ENCODE measurements at regions not wholly inside any gene's neighbourhood (a gene's known extent, or its start where the extent isn't known, plus 50 kb on each side); places are given as distances from the start of the nearest gene placed in this dataset.

DNA sequence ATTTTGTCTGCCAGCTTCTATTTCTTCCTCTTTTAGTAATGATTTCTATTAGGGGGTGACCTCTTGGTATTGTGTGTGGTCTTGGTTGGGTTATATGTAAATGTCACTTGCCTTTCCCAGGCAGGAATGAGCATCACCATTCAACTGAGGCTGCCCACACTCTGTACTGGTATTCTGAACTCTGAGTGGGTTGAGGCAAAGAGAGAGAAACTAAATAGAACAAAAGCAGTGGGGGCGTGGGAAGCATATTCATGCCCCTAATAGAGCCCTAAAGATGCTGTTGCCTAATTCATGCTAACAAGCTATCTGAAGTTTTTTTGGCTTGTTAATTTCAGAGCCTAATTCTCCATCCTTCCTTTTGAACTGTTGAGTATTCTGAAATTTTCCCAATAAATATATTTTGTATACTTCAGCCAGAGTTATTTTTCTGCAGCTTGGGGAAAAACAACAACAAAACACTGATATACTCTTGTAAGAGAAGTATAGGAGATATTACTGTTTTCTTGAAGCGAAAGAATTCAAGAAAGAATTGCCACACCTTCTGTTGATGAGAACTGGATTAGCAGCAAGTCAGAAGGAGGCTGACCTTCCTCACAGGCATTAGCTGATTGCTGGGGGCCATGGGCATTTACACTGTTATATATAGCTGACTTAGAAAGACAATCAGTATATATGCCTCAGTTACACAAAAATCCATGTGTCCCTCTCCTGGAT is 315.8 kb upstream of the KLF12 start:
- H3K4me2 ChIP-seq (ENCODE audit: low read length), result no peak overlapping the region
- H3K4me3 ChIP-seq (ENCODE audit: low read length), result no peak overlapping the region
- DNase-seq, result no peak

GRCh38 chr13:74444864-74445479 is 310.8 kb upstream of the KLF12 start:
- Histone ChIP-seq H3K56ac (ENCODE audit: low read length) (no peak overlapping the region), H3K18ac (ENCODE audit: low read length) (no peak overlapping the region), H2AK5ac (ENCODE audit: low read length) (no peak overlapping the region), H3K4ac (ENCODE audit: low read depth, low read length) (no peak overlapping the region), H3K9ac (ENCODE audit: low read length) (no peak overlapping the region), H3K4me2 (ENCODE audit: low read length) (no peak overlapping the region), H3K36me3 (ENCODE audit: control insufficient read depth, insufficient read depth, low read length) (no peaks in the 10 kb centered on the region), H4K8ac (ENCODE audit: low read depth, low read length) (no peak overlapping the region), H4K5ac (ENCODE audit: low read length) (no peak overlapping the region), H3K23ac (ENCODE audit: low read length) (no peak overlapping the region), H3K4me3 (ENCODE audit: low read length) (no peak overlapping the region), H3K79me1 (ENCODE audit: low read length) (no peaks in the 10 kb centered on the region), H3K79me2 (ENCODE audit: control insufficient read depth, insufficient read depth, low read length) (no peaks in the 10 kb centered on the region), H3K27me3 (ENCODE audit: insufficient read depth, low read length, poor library complexity) (no peaks in the 10 kb centered on the region), H2BK120ac (ENCODE audit: low read depth, low read length) (no peak overlapping the region), H3K4me1 (ENCODE audit: control insufficient read depth, low read depth, low read length) (no peaks in the 10 kb centered on the region), H2BK5ac (ENCODE audit: low read length) (no peak overlapping the region), H2BK15ac (replicated peaks; ENCODE audit: low read depth) (no peak overlapping the region), H3K27ac (ENCODE audit: low read depth, low read length) (no peak overlapping the region)
- no CpG with 5 or more reads among the region's 1 CpG for WGBS (ENCODE audit: extremely low coverage, insufficient coverage, low lambda C conversion rate)
- DNase-seq, result no peak

More for the DNA sequence above, 315.8 kb upstream of the KLF12 start:
- WGBS (ENCODE audit: extremely low coverage, insufficient coverage, low lambda C conversion rate), result no CpG with 5 or more reads among the region's 2 CpGs
- Histone ChIP-seq H4K8ac (ENCODE audit: low read depth, low read length) (no peak overlapping the region), H3K9ac (ENCODE audit: low read length) (no peak overlapping the region), H3K18ac (ENCODE audit: low read length) (no peak overlapping the region), H3K4ac (ENCODE audit: low read depth, low read length) (no peak overlapping the region), H2BK15ac (replicated peaks; ENCODE audit: low read depth) (no peak overlapping the region), H3K36me3 (ENCODE audit: control insufficient read depth, insufficient read depth, low read length) (no peaks in the 10 kb centered on the region), H3K4me1 (ENCODE audit: control insufficient read depth, low read depth, low read length) (no peaks in the 10 kb centered on the region), H3K27ac (ENCODE audit: low read depth, low read length) (no peak overlapping the region), H2BK5ac (ENCODE audit: low read length) (no peak overlapping the region), H3K27me3 (ENCODE audit: insufficient read depth, low read length, poor library complexity) (no peaks in the 10 kb centered on the region), H3K23ac (ENCODE audit: low read length) (no peak overlapping the region), H3K56ac (ENCODE audit: low read length) (no peak overlapping the region), H3K79me1 (ENCODE audit: low read length) (no peaks in the 10 kb centered on the region), H2AK5ac (ENCODE audit: low read length) (no peak overlapping the region), H2BK120ac (ENCODE audit: low read depth, low read length) (no peak overlapping the region), H3K79me2 (ENCODE audit: control insufficient read depth, insufficient read depth, low read length) (no peaks in the 10 kb centered on the region), H4K5ac (ENCODE audit: low read length) (no peak overlapping the region)

GRCh38 chr13:74444161-74444571 is 310.0 kb upstream of the KLF12 start:
- H3K56ac ChIP-seq (ENCODE audit: low read length), result no peak overlapping the region
- no peak overlapping the region for H3K18ac ChIP-seq (ENCODE audit: low read length)
- H4K5ac ChIP-seq (ENCODE audit: low read length), result no peak overlapping the region
- H3K4ac ChIP-seq (ENCODE audit: low read depth, low read length), result no peak overlapping the region
- no peaks in the 10 kb centered on the region for H3K79me2 ChIP-seq (ENCODE audit: control insufficient read depth, insufficient read depth, low read length)
- H2BK5ac ChIP-seq (ENCODE audit: low read length), result no peak overlapping the region
- no peak overlapping the region for H3K9ac ChIP-seq (ENCODE audit: low read length)
- WGBS (ENCODE audit: extremely low coverage, insufficient coverage, low lambda C conversion rate), result no CpG with 5 or more reads among the region's 6 CpGs
- H3K27me3 ChIP-seq (ENCODE audit: insufficient read depth, low read length, poor library complexity), result no peaks in the 10 kb centered on the region
- no peak for DNase-seq
- H3K23ac ChIP-seq (ENCODE audit: low read length), result no peak overlapping the region
- H3K4me1 ChIP-seq (ENCODE audit: control insufficient read depth, low read depth, low read length), result no peaks in the 10 kb centered on the region
- no peak overlapping the region for H2BK120ac ChIP-seq (ENCODE audit: low read depth, low read length)
- no peak overlapping the region for H3K27ac ChIP-seq (ENCODE audit: low read depth, low read length)
- H2AK5ac ChIP-seq (ENCODE audit: low read length), result no peak overlapping the region
- H3K4me3 ChIP-seq (ENCODE audit: low read length), result no peak overlapping the region
- H3K36me3 ChIP-seq (ENCODE audit: control insufficient read depth, insufficient read depth, low read length), result no peaks in the 10 kb centered on the region
- no peak overlapping the region for H2BK15ac ChIP-seq (replicated peaks; ENCODE audit: low read depth)
- no peak overlapping the region for H3K4me2 ChIP-seq (ENCODE audit: low read length)
- H3K79me1 ChIP-seq (ENCODE audit: low read length), result no peaks in the 10 kb centered on the region
- H4K8ac ChIP-seq (ENCODE audit: low read depth, low read length), result no peak overlapping the region

DNA sequence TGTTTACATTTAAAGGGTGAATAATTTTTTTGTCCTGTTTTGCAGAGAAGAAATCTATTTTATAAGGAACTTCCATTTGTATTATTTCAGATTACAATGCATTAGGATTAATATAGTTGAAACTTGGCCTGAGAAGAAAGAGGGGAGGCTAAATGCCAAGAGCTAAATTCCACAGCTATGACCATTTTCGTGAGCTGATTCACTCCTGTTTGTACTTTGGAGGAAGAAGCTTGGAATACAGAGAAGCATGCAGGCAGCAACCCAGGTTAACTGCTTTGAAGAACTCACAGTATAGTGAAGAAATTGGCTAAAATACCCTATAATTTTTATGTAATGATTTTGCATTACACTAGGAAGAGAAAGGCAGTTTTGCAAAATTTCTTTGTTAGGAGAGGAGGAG is 309.4 kb upstream of the KLF12 start:
- no peak overlapping the region for H3K4me3 ChIP-seq (ENCODE audit: low read length)
- DNase-seq, result peak; percentile 33
- H3K27me3 ChIP-seq (ENCODE audit: insufficient read depth, low read length, poor library complexity), result no peaks in the 10 kb centered on the region
- no peak overlapping the region for H2AK5ac ChIP-seq (ENCODE audit: low read length)
- H2BK120ac ChIP-seq (ENCODE audit: low read depth, low read length), result no peak overlapping the region
- H3K79me1 ChIP-seq (ENCODE audit: low read length), result no peaks in the 10 kb centered on the region
- no peak overlapping the region for H3K4ac ChIP-seq (ENCODE audit: low read depth, low read length)
- H3K79me2 ChIP-seq (ENCODE audit: control insufficient read depth, insufficient read depth, low read length), result no peaks in the 10 kb centered on the region
- H4K8ac ChIP-seq (ENCODE audit: low read depth, low read length), result no peak overlapping the region
- WGBS (ENCODE audit: extremely low coverage, insufficient coverage, low lambda C conversion rate), result no CpG with 5 or more reads among the region's 1 CpG
- no peak overlapping the region for H2BK5ac ChIP-seq (ENCODE audit: low read length)
- H3K9ac ChIP-seq (ENCODE audit: low read length), result no peak overlapping the region
- H4K5ac ChIP-seq (ENCODE audit: low read length), result no peak overlapping the region
- no peak overlapping the region for H2BK15ac ChIP-seq (replicated peaks; ENCODE audit: low read depth)
- no peak overlapping the region for H3K23ac ChIP-seq (ENCODE audit: low read length)
- no peak overlapping the region for H3K27ac ChIP-seq (ENCODE audit: low read depth, low read length)
- no peaks in the 10 kb centered on the region for H3K4me1 ChIP-seq (ENCODE audit: control insufficient read depth, low read depth, low read length)
- no peaks in the 10 kb centered on the region for H3K36me3 ChIP-seq (ENCODE audit: control insufficient read depth, insufficient read depth, low read length)
- H3K4me2 ChIP-seq (ENCODE audit: low read length), result no peak overlapping the region
- H3K18ac ChIP-seq (ENCODE audit: low read length), result no peak overlapping the region
- H3K56ac ChIP-seq (ENCODE audit: low read length), result no peak overlapping the region

GRCh38 chr13:74442751-74443150 is 308.5 kb upstream of the KLF12 start:
- Histone ChIP-seq H3K23ac (ENCODE audit: low read length) (no peak overlapping the region), H3K36me3 (ENCODE audit: control insufficient read depth, insufficient read depth, low read length) (no peaks in the 10 kb centered on the region), H3K27ac (ENCODE audit: low read depth, low read length) (no peak overlapping the region), H3K18ac (ENCODE audit: low read length) (no peak overlapping the region), H3K79me1 (ENCODE audit: low read length) (no peaks in the 10 kb centered on the region), H2BK5ac (ENCODE audit: low read length) (no peak overlapping the region), H3K4me3 (ENCODE audit: low read length) (no peak overlapping the region), H3K56ac (ENCODE audit: low read length) (no peak overlapping the region), H3K4ac (ENCODE audit: low read depth, low read length) (no peak overlapping the region), H3K79me2 (ENCODE audit: control insufficient read depth, insufficient read depth, low read length) (no peaks in the 10 kb centered on the region), H3K4me2 (ENCODE audit: low read length) (no peak overlapping the region), H3K4me1 (ENCODE audit: control insufficient read depth, low read depth, low read length) (no peaks in the 10 kb centered on the region), H3K27me3 (ENCODE audit: insufficient read depth, low read length, poor library complexity) (no peaks in the 10 kb centered on the region), H3K9ac (ENCODE audit: low read length) (no peak overlapping the region), H2AK5ac (ENCODE audit: low read length) (no peak overlapping the region), H2BK120ac (ENCODE audit: low read depth, low read length) (no peak overlapping the region), H2BK15ac (replicated peaks; ENCODE audit: low read depth) (no peak overlapping the region), H4K8ac (ENCODE audit: low read depth, low read length) (no peak overlapping the region), H4K5ac (ENCODE audit: low read length) (no peak overlapping the region)
- WGBS (ENCODE audit: extremely low coverage, insufficient coverage, low lambda C conversion rate), result no CpG with 5 or more reads among the region's 5 CpGs
- no peak for DNase-seq

DNA sequence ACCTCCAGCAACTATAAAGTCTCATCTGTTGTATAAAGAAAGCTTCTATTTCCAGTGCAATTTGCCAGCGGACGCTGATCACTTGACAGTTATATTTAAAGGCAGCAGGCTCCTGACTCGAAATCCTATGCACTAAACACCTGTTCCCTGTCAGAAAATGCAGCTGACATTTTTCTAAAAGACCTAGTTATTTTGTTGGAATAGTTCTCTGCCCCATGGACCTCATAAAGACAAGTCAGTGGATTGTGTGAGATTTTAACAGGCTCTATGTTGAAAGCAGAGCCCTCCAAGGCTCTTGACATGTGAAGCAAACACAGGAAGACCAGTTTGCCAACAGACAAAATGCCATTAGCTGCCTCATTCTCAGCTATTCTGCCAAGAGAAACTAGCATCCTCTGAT is 304.7 kb upstream of the KLF12 start:
- Histone ChIP-seq H4K8ac (ENCODE audit: low read depth, low read length) (no peak overlapping the region), H2AK5ac (ENCODE audit: low read length) (no peak overlapping the region)
- WGBS (ENCODE audit: extremely low coverage, insufficient coverage, low lambda C conversion rate), result no CpG with 5 or more reads among the region's 3 CpGs

More for the DNA sequence above, 304.7 kb upstream of the KLF12 start:
- Histone ChIP-seq H3K4me2 (ENCODE audit: low read length) (no peak overlapping the region), H3K4ac (ENCODE audit: low read depth, low read length) (no peak overlapping the region), H2BK15ac (replicated peaks; ENCODE audit: low read depth) (no peak overlapping the region), H2BK5ac (ENCODE audit: low read length) (no peak overlapping the region), H3K27ac (ENCODE audit: low read depth, low read length) (no peak overlapping the region), H3K23ac (ENCODE audit: low read length) (no peak overlapping the region), H3K4me3 (ENCODE audit: low read length) (no peak overlapping the region), H4K5ac (ENCODE audit: low read length) (no peak overlapping the region), H3K4me1 (ENCODE audit: control insufficient read depth, low read depth, low read length) (no peaks in the 10 kb centered on the region), H2BK120ac (ENCODE audit: low read depth, low read length) (no peak overlapping the region), H3K79me1 (ENCODE audit: low read length) (no peaks in the 10 kb centered on the region), H3K27me3 (ENCODE audit: insufficient read depth, low read length, poor library complexity) (no peaks in the 10 kb centered on the region), H3K9ac (ENCODE audit: low read length) (no peak overlapping the region), H3K36me3 (ENCODE audit: control insufficient read depth, insufficient read depth, low read length) (no peaks in the 10 kb centered on the region), H3K56ac (ENCODE audit: low read length) (no peak overlapping the region), H3K79me2 (ENCODE audit: control insufficient read depth, insufficient read depth, low read length) (no peaks in the 10 kb centered on the region), H3K18ac (ENCODE audit: low read length) (no peak overlapping the region)
- DNase-seq, result no peak
